GM18868 (cell line): ENCODE measurements at regions not wholly inside any gene's neighbourhood (a gene's known extent, or its start where the extent isn't known, plus 50 kb on each side); places are given as distances from the start of the nearest gene placed in this dataset.
"Not testable (repeated sequence)": the region's sequence is repeated elsewhere in the genome, so short reads cannot be mapped to it uniquely, and the experiment has no call there.

Experiments used
- ATAC-seq: cut with Tn5 transposase; IDR thresholded peaks from one replicate; pipeline ENCODE4 v1.9.1; 2021; ENCODE audit warnings: mild to moderate bottlenecking, moderate library complexity; ENCODE audit not compliant: unreplicated experiment

- no peak for ATAC-seq
Observed at GRCh38 chr4:122973465-122973864, 51.1 kb upstream of the NUDT6 start.

GRCh38 chr4:122976111-122976510 is 53.7 kb upstream of the NUDT6 start:
- no peak for ATAC-seq

DNA sequence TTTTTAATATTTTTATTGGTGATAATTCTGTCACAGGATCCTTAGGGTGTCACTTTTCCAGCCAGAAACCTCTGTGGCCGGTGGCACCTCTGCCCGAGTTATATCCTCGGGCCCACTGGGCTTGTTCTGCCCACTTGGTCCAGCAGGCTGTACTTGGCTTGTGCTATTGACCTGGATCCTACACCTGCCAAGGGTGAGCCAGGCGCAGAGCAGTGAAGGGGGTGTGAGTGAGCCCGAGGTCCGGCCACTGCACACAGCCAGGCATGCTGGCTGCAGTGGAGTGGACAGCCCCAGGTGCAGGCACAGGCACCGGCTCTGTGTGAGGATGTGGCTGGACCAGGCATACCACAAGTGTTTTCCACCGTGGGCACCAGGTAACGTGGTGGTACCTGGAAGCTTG is 54.7 kb upstream of the NUDT6 start:
- ATAC-seq = no peak

DNA sequence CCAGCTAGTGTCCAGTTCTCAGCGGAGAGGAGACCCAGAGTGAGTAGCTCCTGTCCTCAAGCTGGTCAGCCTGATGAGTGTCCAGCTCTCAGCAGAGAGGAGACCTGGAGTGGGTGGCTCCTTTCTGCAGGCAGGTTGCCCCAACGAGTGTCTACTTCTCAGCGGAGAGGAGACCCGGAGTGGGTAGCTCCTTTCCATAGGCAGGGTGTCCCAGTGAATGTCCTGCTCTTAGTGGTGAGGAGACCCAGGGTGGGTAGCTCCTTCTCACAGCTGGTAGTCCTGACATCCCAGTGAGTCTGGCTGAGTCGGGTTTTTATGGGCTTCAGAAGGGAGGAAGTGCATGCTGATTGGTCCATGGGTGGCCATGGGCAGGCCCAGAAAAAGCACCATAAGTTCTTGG is 55.7 kb upstream of the NUDT6 start:
- ATAC-seq = no peak

DNA sequence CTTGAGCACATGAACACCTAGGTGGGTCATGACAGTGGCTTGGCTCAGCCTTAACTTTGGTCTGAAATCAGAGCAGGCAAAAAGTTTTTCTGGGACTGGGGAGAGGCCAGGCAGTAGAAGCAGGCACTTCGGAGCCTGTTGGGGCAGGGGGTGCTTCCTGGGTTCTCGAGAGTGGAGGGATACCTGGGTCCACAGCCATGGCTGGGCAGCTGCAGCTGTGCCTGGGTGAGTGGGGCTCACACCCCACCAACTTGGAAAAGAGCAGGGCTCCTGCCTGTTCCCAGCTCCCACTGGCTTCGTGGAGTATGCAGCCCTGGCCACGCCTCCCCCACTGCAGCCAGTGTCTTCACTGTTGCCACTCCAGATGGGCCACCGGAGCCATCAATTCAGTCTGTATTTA is 56.4 kb upstream of the NUDT6 start:
- ATAC-seq = no peak

GRCh38 chr4:122980860-122981259 is 58.5 kb upstream of the NUDT6 start:
- no peak for ATAC-seq

DNA sequence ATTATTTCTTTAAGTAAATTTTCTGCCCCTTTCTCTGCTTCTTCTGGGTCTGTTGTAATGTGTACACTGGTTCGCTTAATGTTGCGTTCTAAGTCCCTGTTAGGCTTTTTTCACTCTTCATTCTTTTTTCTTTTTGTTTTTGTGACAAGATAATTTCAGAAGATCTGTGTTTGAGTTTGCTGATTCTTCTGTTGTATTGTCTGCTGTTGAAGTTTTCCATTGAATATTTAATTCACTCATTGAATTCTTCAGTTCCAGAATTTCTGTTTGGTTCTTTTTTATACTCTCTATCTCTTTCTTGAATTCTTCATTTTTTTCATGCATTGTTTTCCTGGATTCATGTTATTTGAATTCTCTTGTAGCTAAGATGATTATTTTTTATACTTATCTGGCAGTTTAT is 66.3 kb upstream of the NUDT6 start:
- ATAC-seq = no peak

DNA sequence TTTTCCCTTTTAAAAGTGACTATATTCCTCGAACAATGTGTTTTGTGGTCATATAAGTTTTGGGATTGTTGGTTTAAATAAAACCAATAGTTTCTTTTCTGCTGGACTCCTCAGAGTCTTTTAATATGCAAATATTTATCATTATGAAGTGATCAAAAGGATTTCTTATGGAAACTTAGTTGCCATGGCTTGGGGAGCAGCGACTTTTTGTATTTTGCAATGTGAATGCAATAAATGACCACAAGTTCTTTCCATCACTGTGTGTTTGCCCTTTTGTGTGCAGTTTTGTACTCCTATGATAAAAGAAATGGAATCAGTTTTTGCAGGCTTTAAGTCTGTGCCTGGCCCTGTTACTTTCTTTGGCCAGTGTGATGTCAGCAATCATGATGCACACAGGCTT is 68.5 kb upstream of the NUDT6 start:
- no peak for ATAC-seq

- ATAC-seq = no peak
Observed at GRCh38 chr4:122992057-122992456, 69.7 kb upstream of the NUDT6 start.

- ATAC-seq = no peak
Observed at GRCh38 chr4:122992641-122993040, 70.2 kb upstream of the NUDT6 start.

GRCh38 chr4:122996350-122996749 is 74.0 kb upstream of the NUDT6 start:
- no peak for ATAC-seq

GRCh38 chr4:122997463-122998101 is 75.2 kb upstream of the NUDT6 start:
- peak; percentile 92 for ATAC-seq

- ATAC-seq = not testable (repeated sequence)
Observed at GRCh38 chr4:123004079-123004478, 81.7 kb upstream of the NUDT6 start.

DNA sequence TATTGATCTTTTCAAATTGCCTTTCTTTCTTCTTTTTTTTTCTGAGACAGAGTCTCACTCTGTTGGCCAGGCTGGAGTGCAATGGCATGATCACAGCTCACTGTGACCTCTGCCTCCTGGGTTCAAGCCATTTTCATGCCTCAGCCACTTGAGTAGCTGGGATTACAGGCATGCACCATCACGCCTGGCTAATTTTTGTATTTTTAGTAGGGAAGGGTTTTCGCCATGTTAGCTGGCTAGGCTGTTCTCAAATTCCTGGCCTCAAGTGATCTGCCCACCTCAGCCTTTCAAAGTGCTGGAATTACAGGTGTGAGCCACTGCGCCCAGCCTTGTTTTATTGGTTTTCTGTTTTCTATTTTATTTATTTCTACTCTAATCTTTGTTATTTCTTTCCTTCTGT is 82.7 kb upstream of the NUDT6 start:
- ATAC-seq = not testable (repeated sequence)

GRCh38 chr4:123007679-123008078 is 85.3 kb upstream of the NUDT6 start:
- no peak for ATAC-seq

DNA sequence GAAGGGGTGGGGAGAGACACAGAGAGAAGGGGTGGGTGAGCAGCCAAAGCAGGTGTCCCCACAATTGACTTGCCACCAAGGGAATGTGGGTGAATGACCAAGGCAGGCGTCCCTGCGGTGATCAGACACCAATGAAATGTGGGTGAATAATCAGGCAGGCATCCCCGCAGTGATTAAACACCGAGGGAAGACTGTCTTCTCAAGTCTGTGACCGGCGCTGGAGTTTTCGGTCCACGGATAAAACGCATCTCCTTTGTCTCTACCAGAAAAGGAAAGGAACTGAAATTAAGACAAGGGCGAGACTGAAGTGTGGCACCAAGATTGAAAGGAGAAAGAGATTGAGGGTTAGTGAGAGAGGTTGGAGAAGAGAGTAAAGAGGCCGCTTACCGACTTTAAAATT is 90.0 kb upstream of the NUDT6 start:
- ATAC-seq = not testable (repeated sequence)

GRCh38 chr4:123014038-123014437 is 91.6 kb upstream of the NUDT6 start:
- no peak for ATAC-seq

GRCh38 chr4:123017078-123017477 is 94.7 kb upstream of the NUDT6 start:
- no peak for ATAC-seq

- no peak for ATAC-seq
Observed at GRCh38 chr4:123017636-123018395, 95.4 kb upstream of the NUDT6 start.

DNA sequence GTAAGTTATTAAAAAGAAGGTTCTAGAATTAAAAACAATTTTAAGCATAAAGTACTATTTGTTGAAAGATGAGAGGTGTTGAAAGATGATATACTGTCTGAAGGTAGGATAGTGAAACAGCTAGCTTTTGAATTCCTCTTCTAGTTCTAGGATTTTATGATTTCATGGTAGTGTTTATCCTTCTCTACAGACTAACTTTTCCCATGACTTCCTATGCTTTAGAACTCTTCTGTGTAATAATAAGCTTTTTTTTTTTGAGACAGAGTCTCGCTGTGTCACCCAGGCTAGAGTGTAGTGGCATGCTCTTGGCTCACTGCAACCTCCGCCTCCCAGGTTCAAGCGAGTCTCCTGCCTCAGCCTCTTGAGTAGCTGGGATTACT is 96.0 kb upstream of the NUDT6 start:
- no peak for ATAC-seq

DNA sequence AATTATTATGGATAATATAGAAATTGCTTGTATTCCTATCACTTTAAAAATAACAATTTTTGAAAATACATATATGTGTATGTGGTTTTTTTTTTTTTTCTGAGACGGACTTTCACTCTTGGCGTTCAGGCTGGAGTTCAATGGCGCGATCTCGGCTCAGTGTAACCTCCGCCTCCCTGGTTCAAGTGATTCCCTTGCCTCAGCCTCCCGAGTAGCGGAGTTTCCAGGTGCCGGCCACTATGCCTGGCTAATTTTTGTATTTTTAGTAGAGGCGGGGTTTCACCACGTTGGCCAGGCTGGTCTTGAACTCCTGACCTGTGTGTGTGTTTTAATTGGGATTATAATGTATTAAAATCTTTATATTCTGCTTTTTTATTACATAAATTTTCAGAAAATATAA is 97.9 kb upstream of the NUDT6 start:
- ATAC-seq = no peak

GRCh38 chr4:123023647-123024046 is 101.2 kb upstream of the NUDT6 start:
- no peak for ATAC-seq

DNA sequence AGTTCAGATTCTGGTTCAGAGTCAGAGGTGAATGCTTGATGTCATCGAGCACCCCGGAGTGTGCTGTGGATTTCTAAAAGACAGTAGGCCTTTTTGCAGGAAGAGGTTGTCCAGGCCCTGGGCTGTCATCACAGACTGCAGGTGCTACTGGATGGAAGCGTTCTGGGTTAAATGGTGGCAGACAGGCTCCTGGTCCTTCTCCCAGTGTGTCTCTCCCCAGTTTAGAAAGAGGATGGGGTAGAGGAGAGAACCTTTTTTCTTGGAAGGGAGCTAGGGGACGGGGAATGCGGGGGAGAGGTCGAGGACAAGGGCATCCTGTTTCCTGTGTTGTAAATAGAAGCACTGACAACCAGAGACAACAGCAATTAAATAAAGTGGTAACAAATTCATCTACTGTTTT is 102.3 kb upstream of the NUDT6 start:
- ATAC-seq = no peak
